NT2/D1 (cell line): ENCODE measurements at regions not wholly inside any gene's neighbourhood (a gene's known extent, or its start where the extent isn't known, plus 50 kb on each side); places are given as distances from the start of the nearest gene placed in this dataset.

Experiments used
- SUZ12 ChIP-seq: IDR thresholded peaks from 2 replicates; pipeline ENCODE4 v1.6.1; 2011; ENCODE audit not compliant: insufficient read length, insufficient read depth; ENCODE audit errors: extremely low read depth
- YY1 ChIP-seq: IDR thresholded peaks from 2 replicates; pipeline ENCODE4 v1.6.1; 2011; ENCODE audit not compliant: insufficient read length, insufficient read depth
- ZNF274 ChIP-seq: IDR thresholded peaks from 2 replicates; pipeline ENCODE4 v1.6.1; 2011; ENCODE audit warnings: mild to moderate bottlenecking, low read depth, low read length

GRCh38 chr1:88204612-88205167 lies 479.4 kb upstream of the PKN2 start:
- TF ChIP-seq YY1 (no peak), SUZ12 (no peak), ZNF274 (no peak)
